Testis (tissue), 2 donors: ENCODE measurements at regions not wholly inside any gene's neighbourhood (a gene's known extent, or its start where the extent isn't known, plus 50 kb on each side); places are given as distances from the start of the nearest gene placed in this dataset.

ENCODE experiments used
- DNase-seq: peaks from one replicate; pipeline ENCODE4 v3.0.0-alpha.2; 2019
- H3K27ac ChIP-seq, 2 donors: fragments of 200-600 bp; sonication (generic); one replicate each; pipeline ENCODE4 v1.5.1; 2019
- H3K27me3 ChIP-seq: fragments of 200-600 bp; sonication (generic); one replicate; pipeline ENCODE4 v1.5.1; 2019
- H3K36me3 ChIP-seq: fragments of 200-600 bp; sonication (generic); one replicate; pipeline ENCODE4 v1.5.1; 2017; ENCODE audit warnings: low read depth; ENCODE audit errors: missing control alignments
- H3K4me1 ChIP-seq: fragments of 200-600 bp; sonication (generic); one replicate; pipeline ENCODE4 v1.5.1; 2019
- H3K4me3 ChIP-seq, 2 donors: fragments of 200-600 bp; sonication (generic); one replicate each; pipeline ENCODE4 v1.5.1; 2017 to 2019
- H3K9me3 ChIP-seq: fragments of 200-600 bp; sonication (generic); one replicate; pipeline ENCODE4 v1.5.1; 2017
- CTCF ChIP-seq, 3 experiments: fragments of 450-650 bp in 2 of 3; fragments of 200-600 bp in 1 of 3; sonication (generic) in 1 of 3; IDR thresholded peaks; one replicate each; pipeline ENCODE4 v1.5.1; 2016 to 2019; ENCODE audit warnings: antibody characterized with exemption in 3 of 3, mild to moderate bottlenecking in 2 of 3, moderate library complexity in 1 of 3
- POLR2A ChIP-seq: fragments of 450-650 bp; IDR thresholded peaks from one replicate; pipeline ENCODE4 v1.6.1; 2017; ENCODE audit warnings: antibody characterized with exemption, mild to moderate bottlenecking, moderate library complexity
- WGBS, 2 donors: methylation state at CpG; one replicate each; pipeline ENCODE4 v1.1.5; 2018; 5-methylcytosine and 5-hydroxymethylcytosine counted together
- intact Hi-C: fragments of 100-400 bp; cut with DNase I; formaldehyde crosslinking; loops from one replicate; pipeline ENCODE4 v1.15.1; 2023; ENCODE audit warnings: low total_unique reads

- intact Hi-C loops: no loop called here
- Histone ChIP-seq H3K4me1 (no peaks in the 10 kb centered on the region), H3K4me3 (no peak overlapping the region), H3K36me3 (no peaks in the 10 kb centered on the region), H3K9me3 (no peaks in the 10 kb centered on the region), H3K27me3 (no peaks in the 10 kb centered on the region), H3K27ac (no peak overlapping the region)
- DNase-seq: no peak
- no peak for TF ChIP-seq POLR2A
- TF ChIP-seq CTCF (IDR thresholded peaks at IDR 0.05): no peak
- WGBS, 2 donors: 84 to 88% methylated on average over 7 of the region's 7 CpGs
Measured at GRCh38 chr11:19466314-19466713, 225.6 kb upstream of the E2F8 start.

DNA sequence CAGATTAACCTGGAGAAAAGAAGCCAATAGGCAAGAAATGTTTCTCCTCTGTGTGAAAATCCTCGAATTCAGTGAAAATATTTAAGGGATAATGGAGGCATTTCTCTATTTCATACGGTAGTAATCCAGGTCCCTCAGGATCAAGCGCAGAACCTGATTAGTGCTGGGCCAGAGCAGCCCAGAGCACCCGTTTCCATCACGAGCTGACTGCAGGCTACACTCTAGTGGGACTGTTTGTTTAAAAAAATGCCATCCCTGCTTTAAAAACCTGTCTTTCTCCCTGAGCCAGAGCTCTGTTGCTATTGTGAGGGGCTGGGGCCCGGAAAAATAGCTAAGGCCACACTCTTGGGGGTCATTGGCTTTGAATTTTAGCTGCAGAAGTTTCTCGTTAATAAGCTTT, 223.2 kb upstream of the E2F8 start:
- intact Hi-C loops: no loop called here
- TF ChIP-seq POLR2A (no peak), CTCF (IDR thresholded peaks at IDR 0.05) (no peak)
- Histone ChIP-seq H3K27me3 (no peaks in the 10 kb centered on the region), H3K4me3 (no peak overlapping the region), H3K4me1 (no peaks in the 10 kb centered on the region), H3K36me3 (no peaks in the 10 kb centered on the region), H3K27ac (no peak overlapping the region), H3K9me3 (no peaks in the 10 kb centered on the region)
- 90 to 92% methylated on average over 7 of the region's 7 CpGs for WGBS, 2 donors
- no peak for DNase-seq

DNA sequence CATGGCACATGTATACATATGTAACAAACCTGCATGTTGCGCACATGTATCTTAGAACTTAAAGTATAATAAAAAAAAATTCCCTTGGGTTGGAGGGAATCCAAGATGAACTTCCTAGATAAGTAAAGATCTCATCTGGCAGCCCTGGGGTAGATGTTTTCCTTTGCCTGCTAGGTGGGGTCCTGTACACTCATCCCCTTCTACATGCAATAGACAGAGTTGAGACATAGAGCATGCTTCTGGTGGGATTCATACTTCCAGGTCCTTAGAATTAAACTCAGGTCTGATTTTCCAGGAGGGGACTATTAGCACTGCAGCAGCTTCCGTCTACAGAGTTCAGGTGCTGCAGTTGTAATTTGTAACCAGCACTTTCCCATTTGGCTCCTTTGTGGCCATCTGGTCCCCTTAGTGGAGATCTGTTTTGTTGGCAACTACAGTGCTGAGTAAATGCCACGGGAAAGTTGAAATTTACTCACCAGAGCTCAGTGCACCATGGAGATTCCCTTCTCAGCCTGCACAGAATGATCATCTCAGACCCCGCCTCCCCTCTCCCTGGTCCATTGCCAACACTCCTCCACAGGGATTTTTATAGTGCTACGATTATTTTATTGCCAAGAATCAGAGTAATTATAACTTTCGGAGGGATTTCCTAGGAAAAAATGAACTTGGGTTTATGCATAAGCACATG, 220.1 kb upstream of the E2F8 start:
- Histone ChIP-seq H3K27ac (no peak overlapping the region), H3K36me3 (no peaks in the 10 kb centered on the region), H3K4me3 (no peak overlapping the region), H3K27me3 (no peaks in the 10 kb centered on the region), H3K4me1 (no peaks in the 10 kb centered on the region), H3K9me3 (no peaks in the 10 kb centered on the region)
- peak; percentile 59 for DNase-seq
- TF ChIP-seq POLR2A: no peak
- TF ChIP-seq CTCF (IDR thresholded peaks at IDR 0.05): no peak
- 36 to 58% methylated on average over 6 of the region's 6 CpGs for WGBS, 2 donors
- intact Hi-C loops: no loop called here

- Histone ChIP-seq H3K27ac (no peak overlapping the region), H3K36me3 (no peaks in the 10 kb centered on the region), H3K27me3 (no peaks in the 10 kb centered on the region), H3K9me3 (no peaks in the 10 kb centered on the region), H3K4me3 (no peak overlapping the region), H3K4me1 (no peaks in the 10 kb centered on the region)
- TF ChIP-seq POLR2A: no peak
- no peak for TF ChIP-seq CTCF (IDR thresholded peaks at IDR 0.05)
- intact Hi-C loops: no loop called here
- no peak for DNase-seq
Measured at GRCh38 chr11:19459240-19459639, 218.5 kb upstream of the E2F8 start.

DNA sequence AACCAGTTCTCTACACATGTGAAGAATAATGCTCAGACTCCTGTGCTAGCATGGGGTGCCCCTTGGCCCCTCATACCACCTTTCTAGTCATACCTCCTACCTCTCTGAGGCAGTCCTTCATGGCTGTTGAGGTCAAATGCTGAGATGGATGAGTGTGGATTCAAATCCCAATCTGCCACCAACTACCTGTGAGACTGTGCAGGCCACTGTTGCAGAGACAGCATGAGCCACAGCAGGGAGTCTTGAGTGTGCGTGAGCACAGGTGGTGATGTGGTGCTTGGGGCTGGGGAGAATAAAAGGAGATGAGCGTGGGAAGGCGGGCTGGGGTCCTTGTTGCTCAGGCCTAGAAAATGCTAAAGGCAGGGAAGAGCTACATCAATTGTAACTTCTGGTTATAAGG, 218.0 kb upstream of the E2F8 start:
- Histone ChIP-seq H3K27me3 (no peaks in the 10 kb centered on the region), H3K27ac (no peak overlapping the region), H3K36me3 (no peaks in the 10 kb centered on the region), H3K4me1 (no peaks in the 10 kb centered on the region), H3K4me3 (no peak overlapping the region), H3K9me3 (no peaks in the 10 kb centered on the region)
- DNase-seq: no peak
- TF ChIP-seq CTCF (IDR thresholded peaks at IDR 0.05): no peak
- no peak for TF ChIP-seq POLR2A
- intact Hi-C loops: no loop called here
- 96 to 98% methylated on average over 3 of the region's 3 CpGs for WGBS, 2 donors
